ENCODE measurements at regions not wholly inside any gene's neighbourhood (a gene's known extent, or its start where the extent isn't known, plus 50 kb on each side); places are given as distances from the start of the nearest gene placed in this dataset.
"Not testable (repeated sequence)": the region's sequence is repeated elsewhere in the genome, so short reads cannot be mapped to it uniquely, and the experiment has no call there.

GRCh38 chr6:113754291-113754690 is 102.9 kb upstream of the MARCKS start:
- DNase-seq (ENCODE audit: low read depth): no peak

DNA sequence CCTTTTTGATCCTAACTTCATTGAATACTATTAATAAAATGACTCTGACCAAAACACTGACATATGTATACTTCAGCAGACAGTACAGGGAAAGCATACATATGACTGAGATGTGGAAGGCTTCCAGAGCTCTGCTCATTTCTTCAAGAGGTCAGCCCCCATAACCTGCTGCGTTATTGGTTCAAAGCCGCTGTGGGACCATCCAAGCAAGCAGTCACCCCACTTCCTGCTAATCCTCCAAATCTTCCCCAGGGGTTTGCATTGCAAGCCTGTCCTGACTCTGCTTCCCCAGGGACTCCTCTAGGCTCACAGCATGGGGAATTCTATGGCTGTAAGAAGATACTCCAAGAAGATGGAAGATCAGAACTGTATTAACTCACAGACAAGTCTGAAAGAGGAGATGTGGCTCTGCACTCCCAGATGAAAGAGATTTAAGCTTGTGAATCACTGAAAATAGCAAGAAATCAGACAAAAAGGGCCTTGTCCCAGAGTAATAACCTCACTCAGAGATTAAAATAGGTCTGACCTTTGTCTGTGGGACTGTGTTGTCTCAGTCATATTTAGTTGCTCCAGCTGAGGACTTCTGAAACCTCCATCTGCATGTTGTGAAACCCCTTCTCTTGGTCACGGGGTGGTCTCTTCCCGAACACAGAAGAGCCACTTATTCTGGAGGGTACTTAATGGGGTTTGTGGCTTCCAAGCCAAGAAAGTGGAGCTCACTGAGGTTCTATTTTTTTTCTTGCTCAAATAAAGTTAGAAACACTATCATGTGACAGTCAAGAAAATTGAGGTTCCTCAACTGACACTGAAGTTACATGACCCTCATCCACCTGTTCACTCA is 101.5 kb upstream of the MARCKS start:
- DNase-seq (ENCODE audit: low read depth): no peak

DNA sequence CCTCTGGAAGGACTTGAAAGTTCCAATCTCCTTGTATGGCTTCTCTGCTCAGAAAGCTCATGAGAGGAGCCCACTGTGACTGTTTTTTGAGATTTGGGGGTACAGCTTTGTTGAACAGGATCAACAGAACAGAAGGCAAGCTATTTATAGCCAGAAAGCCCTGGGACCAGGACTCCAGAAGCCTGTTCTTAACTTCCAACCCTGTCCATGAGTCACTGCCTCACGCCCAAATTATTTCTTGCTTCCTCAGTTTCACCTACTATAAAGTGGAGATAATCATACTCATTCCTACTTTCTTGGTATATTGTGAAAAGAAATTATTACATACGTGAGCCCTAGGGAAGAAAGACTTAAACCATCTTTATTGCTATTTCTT is 100.9 kb upstream of the MARCKS start:
- DNase-seq (ENCODE audit: low read depth): no peak

- no peak for DNase-seq (ENCODE audit: low read depth)
These were observed 98.9 kb upstream of the MARCKS start for GRCh38 chr6:113758214-113758613.

GRCh38 chr6:113758826-113759574 is 98.1 kb upstream of the MARCKS start:
- no peak for DNase-seq (ENCODE audit: low read depth)

DNA sequence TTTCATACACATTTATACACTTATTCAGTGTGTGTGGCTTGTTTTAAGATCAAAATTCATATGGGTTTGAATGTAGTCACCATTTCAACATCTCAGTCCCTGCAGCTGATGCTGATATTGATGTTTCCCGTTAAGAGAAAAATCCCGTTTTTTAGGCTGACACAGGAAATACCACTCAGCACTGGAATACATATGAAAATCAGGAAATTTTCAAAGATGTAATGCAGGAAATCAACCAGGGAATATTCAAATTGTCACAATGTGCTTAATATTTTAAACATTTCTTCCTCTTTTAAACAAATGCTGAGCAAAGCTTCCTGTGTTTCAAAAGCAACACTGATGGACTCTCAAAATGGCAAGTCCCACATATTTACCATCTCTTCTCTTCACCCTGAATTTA is 94.5 kb upstream of the MARCKS start:
- no peak for DNase-seq (ENCODE audit: low read depth)

GRCh38 chr6:113763311-113763766 is 93.8 kb upstream of the MARCKS start:
- DNase-seq (ENCODE audit: low read depth): no peak

- peak; percentile 48 for DNase-seq (ENCODE audit: low read depth)
These were observed 93.3 kb upstream of the MARCKS start for GRCh38 chr6:113763876-113764275.

- no peak for DNase-seq (ENCODE audit: low read depth)
These were observed 91.2 kb upstream of the MARCKS start for GRCh38 chr6:113765909-113766308.

DNA sequence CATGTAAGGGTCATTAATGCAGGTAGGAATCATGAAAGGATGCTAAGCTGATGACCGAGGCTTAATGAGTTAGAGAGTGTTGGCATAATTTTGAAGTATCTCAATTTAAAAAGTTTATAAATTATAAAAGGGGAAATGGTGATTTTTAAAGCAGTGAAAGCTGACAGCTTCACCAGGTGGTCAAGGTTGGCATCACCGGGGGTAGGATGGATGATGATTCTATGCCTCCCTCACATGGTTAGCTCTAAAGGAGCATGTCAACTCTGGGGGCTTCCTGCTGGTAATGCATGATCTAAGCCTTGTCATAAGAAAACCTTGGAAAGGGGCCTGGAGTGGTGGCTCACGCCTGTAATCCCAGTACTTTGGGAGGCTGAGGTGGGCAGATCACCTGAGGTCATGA is 89.2 kb upstream of the MARCKS start:
- no peak for DNase-seq (ENCODE audit: low read depth)

GRCh38 chr6:113772961-113773360 is 84.2 kb upstream of the MARCKS start:
- DNase-seq (ENCODE audit: low read depth): no peak

- peak; percentile 79 for DNase-seq (ENCODE audit: low read depth)
These were observed 82.9 kb upstream of the MARCKS start for GRCh38 chr6:113774127-113774825.

- DNase-seq (ENCODE audit: low read depth): no peak
These were observed 80.1 kb upstream of the MARCKS start for GRCh38 chr6:113776998-113777397.

- DNase-seq (ENCODE audit: low read depth): no peak
These were observed 79.5 kb upstream of the MARCKS start for GRCh38 chr6:113777601-113778000.

DNA sequence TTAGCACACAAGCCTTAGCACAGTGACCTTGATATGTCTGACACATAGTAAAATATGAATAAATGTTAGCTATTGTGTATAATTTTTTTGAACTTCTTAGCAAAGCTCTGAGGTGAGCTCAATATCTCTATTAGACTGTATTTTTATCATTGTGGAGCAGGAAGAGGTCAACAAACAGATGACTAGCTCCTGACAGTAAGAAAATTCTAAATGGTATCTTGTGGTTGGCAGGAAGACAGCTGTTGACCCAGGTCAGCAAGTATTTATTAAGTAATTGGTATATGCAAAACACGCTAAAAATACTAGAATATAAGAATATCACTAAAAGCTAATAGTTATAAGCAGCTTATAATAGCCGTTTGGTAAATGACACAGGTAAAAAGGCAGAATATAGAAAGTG is 77.5 kb upstream of the MARCKS start:
- DNase-seq (ENCODE audit: low read depth): no peak

DNA sequence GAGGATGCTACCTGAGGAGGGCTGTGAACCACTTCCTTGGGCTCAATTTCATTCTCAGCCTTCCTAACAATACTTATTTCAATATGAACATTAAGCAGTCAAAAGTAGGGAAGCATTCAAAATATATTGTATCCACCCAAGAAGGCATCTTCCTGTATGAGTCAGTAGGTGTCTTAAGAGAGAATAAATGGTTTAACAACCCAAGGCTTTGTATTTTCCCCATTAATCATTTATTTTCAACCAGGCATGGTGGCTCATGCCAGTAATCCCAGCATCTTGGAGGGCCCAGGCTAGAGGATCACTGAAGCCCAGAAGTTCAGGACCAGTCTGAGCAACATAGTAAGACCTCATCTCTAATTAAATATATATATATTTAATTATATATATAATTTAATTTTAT is 74.5 kb upstream of the MARCKS start:
- DNase-seq (ENCODE audit: low read depth): no peak

GRCh38 chr6:113786168-113786567 is 71.0 kb upstream of the MARCKS start:
- DNase-seq (ENCODE audit: low read depth): no peak

GRCh38 chr6:113788586-113788985 is 68.6 kb upstream of the MARCKS start:
- no peak for DNase-seq (ENCODE audit: low read depth)

DNA sequence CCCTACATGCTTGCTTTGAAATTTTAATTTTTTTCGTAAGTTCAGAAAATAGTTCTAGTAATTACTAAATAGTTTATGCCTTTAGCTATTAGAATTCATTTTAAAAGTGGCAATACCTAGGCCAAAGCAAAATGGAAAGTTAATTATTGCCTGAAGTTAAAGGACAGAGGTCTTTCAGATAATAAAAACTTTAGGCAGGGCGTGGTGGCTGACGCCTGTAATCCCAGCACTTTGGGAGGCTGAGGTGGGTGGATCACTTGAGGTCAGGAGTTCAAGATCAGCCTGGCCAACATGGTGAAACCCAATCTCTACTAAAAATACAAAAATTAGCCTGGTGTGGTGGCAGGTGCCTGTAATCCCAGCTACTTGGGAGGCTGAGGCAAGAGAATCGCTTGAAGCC is 65.9 kb upstream of the MARCKS start:
- DNase-seq (ENCODE audit: low read depth): not testable (repeated sequence)

GRCh38 chr6:113795371-113795770 is 61.8 kb upstream of the MARCKS start:
- not testable (repeated sequence) for DNase-seq (ENCODE audit: low read depth)

DNA sequence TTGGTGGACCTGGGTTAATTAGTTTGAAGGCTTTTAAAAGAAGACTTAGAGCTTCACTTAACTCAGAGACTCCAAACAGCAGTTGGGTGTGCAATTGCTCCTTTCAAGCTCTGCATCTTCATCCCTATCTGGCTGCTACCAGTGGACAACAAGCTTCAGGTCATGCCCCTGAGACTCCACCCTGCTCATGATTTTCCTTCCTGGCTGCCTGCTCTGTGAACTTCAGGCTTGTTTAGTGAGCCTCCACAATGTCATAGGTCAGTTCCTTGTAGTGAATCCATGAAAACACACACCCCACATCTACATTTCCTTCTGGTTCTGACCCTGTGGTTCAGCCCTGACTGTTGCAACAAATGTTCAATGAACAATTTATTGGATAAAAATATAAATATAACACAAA is 61.1 kb upstream of the MARCKS start:
- no peak for DNase-seq (ENCODE audit: low read depth)

DNA sequence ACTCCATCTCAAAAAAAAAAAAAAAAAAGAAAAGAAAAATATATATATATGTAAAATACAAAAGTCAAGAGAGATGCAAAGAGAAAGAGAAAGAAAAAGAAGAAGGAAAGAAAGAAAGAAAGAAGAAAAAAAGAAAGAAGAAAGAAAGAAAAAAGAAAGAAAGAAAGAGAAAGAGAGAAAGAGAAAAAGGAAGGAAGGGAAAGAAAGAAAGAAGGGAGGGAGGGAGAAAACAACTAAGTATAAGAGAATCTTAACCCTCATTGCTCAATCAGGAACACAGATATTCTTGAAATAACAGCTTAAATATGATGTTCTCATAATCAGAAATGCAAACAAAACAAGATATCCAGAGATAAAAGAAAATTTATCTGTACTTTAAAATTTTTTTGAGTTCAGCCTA is 54.4 kb upstream of the MARCKS start:
- DNase-seq (ENCODE audit: low read depth): no peak

Data from stromal cell of bone marrow (primary cell).